ENCODE measurements at regions not wholly inside any gene's neighbourhood (a gene's known extent, or its start where the extent isn't known, plus 50 kb on each side); places are given as distances from the start of the nearest gene placed in this dataset.

DNA sequence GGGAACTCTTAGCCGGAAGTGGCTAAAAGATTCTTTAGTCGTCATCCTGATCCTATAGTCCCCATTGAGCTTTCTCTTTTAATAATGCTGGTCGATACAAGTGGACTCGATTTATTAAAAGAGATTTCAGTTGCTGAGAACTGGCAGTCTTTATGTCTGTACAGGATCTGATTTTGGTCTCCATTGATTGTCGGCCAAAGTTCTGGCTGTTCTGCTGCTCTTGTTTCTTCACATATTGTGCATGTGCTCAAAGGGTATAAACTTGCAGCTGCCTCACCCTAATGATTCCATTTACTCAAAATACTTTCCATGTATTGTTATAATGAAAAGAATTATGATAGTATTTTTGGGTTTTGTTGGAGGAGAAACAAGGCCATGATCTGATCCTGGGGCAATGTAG is 100.7 kb upstream of the CTTNBP2 start:
- DNase-seq (ENCODE audit: low read depth), result no peak

- no peak for DNase-seq (ENCODE audit: low read depth)
These were observed 101.7 kb upstream of the CTTNBP2 start for GRCh38 chr7:117974891-117975290.

- peak; percentile 21 for DNase-seq (ENCODE audit: low read depth)
These were observed 102.2 kb upstream of the CTTNBP2 start for GRCh38 chr7:117975476-117975875.

DNA sequence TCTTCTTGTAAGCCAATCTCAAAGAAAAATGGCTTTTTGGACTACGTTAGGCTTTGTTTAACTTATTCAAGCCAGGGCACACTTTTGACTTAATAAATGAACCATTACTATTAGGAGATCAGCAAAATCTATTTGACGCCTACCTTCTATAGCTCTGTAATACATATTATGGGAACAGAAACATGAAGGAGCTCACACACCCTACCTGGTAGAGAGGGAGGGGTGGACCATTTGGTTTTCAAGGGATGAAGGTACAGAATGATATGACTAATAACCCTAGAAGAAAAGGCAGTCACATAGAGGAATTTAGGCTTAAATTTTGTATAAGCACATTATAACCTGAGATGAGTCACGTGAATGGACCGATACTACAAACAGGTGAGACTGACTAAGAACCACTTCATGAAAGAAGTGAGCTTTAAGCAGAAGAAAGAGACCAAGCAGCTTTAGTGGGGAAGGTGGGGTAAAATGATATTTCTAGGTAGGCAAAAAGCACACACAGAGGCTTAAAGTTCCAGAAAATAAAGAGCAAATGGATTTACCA is 106.8 kb upstream of the CTTNBP2 start:
- no peak for DNase-seq (ENCODE audit: low read depth)

GRCh38 chr7:117982071-117983055 is 109.1 kb upstream of the CTTNBP2 start:
- peak; percentile 32 for DNase-seq (ENCODE audit: low read depth)

GRCh38 chr7:117986645-117987269 is 113.5 kb upstream of the CTTNBP2 start:
- DNase-seq (ENCODE audit: low read depth), result peak; percentile 7

DNA sequence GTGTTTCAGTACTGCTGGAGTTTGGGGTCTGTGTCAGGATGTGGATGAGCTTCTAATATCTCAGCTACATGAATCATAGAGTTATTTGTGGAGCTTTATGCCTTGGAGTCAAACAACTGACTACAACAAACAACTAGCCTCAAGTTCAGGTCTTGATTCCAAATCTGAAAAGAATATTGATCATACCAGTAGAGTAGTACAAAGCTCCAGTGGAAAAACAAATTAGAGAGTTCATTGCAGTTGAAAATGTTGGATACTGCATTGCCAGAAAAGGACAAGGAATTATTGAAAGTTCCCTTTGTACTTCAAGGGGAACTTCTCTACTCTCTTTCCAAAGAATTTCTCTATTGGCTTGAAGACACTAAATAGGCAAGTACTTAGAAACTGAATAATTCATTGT is 117.6 kb upstream of the CTTNBP2 start:
- no peak for DNase-seq (ENCODE audit: low read depth)

- no peak for DNase-seq (ENCODE audit: low read depth)
These were observed 119.6 kb upstream of the CTTNBP2 start for GRCh38 chr7:117992635-117993376.

DNA sequence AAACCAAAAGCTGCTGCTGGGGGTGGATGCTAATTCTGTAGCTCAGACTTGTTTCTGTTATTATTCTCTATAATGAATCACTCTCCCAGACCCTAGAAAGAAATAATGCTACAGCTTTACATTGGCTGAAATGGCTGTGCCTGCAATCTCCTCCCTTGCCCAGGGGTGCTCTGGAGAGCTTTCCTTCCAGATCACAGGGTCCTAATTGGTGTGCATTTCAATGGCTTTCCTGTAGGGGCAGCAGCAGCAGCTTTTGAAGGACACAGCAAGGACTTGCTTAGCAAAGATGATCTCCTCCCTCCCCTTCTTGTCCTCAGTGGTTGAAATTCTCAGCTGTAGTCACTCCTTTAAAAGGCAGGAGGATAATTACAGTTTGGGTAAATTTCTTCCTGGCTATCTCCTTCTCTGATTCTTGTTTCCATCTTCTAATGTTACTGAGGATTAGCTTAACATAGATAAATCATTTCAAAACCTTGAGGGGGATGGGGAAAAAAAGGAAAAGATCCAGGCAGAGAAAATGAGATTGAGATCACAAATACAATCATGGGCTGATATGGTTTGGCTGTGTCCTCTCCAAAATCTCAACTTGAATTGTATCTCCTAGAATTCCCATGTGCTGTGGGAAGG is 120.2 kb upstream of the CTTNBP2 start:
- peak; percentile 69 for DNase-seq (ENCODE audit: low read depth)

GRCh38 chr7:117995850-117996650 is 122.8 kb upstream of the CTTNBP2 start:
- DNase-seq (ENCODE audit: low read depth), result peak; percentile 81

- DNase-seq (ENCODE audit: low read depth), result peak; percentile 79
These were observed 124.9 kb upstream of the CTTNBP2 start for GRCh38 chr7:117997862-117998825.

DNA sequence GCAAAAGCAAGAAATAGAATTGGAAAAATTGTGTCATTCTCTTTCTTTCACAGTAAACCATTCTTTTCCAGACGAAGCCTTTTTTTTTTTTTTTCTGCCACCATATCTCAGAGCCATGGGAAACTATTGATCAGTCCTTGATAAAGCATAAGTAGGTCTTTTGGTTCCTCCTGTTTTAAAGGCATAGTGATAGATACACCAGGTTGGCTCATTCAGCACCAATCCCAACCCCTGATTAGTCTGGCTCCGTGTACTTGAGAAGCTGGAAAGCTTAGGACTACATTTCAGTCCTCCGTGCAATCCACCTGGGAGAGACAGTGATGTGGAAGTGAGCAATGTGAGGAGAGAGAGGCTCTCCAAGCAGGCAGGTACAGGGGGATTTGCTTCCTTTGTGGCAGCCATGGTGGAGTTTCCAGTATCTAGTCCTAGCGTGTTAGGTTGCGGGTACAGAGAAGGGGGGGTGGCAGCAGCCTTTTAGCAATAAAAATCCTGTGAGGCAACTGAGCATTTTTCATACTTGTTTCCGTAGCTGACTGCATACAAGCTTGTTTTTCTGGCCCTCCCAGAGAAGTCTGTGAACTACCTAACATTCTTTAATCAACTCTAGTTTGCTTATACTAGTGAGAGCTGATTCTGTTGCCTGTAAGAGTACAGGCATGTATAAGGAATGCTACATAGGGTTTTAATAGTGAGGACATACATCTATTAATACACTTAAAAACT is 127.4 kb upstream of the CTTNBP2 start:
- no peak for DNase-seq (ENCODE audit: low read depth)

DNA sequence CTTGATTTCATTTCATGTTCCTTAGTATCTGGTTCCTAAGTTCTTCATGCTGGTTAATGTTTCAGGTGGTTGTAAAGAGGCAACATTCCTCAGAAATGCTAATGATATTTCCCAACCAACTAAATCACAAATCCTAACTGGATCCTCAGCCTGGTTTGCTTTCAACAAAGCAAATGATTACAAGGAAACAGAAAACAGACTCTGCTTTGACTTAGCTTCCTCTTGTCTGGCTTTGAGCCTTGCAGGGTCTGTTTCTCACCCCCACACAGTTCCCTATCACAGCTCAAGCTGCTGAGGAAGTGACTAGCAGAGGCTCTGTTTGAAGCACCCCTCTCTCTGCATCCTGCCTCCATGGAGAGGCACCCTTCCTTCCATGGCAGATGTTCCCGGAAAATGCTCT is 130.2 kb upstream of the CTTNBP2 start:
- DNase-seq (ENCODE audit: low read depth), result no peak

GRCh38 chr7:118005026-118005425 is 131.8 kb upstream of the CTTNBP2 start:
- no peak for DNase-seq (ENCODE audit: low read depth)

- peak; percentile 11 for DNase-seq (ENCODE audit: low read depth)
These were observed 133.7 kb upstream of the CTTNBP2 start for GRCh38 chr7:118006979-118007378.

DNA sequence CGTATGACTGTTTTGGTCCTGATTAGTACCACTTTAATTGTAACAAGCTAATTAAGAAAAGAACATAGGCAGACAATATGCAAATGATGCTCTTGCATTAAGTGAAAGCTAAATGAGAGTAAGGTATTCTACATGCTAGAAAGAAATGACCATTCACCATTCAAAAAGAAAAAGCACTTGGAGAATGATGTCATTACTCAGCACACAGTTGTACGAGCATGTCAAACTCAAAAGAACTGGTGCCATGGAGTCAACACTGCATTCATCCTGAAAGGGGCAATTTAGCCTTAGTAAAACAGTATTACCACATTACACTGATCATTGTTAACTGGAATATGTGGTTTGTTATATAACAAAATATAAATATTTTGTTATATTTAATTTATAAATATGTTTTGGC is 136.2 kb upstream of the CTTNBP2 start:
- DNase-seq (ENCODE audit: low read depth), result no peak

DNA sequence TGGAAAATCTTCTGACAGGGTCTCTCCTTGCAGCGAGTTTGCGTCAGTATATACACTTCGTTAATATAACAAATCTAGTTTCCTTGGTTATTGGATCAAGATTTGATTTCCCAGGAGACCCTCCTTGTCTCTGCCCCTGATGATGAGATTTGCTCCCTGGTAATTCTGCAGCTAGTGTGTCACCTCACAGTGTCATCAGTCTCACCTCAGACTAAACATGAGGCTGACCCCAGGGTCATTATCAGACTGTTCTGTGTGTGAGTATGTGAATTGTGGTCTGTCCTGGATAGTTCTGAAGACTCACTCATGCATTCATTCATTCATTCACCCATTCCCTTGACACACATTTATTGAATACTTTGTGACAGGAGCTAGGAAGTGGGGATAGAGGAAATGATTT is 138.4 kb upstream of the CTTNBP2 start:
- no peak for DNase-seq (ENCODE audit: low read depth)

- DNase-seq (ENCODE audit: low read depth), result no peak
These were observed 140.2 kb upstream of the CTTNBP2 start for GRCh38 chr7:118013252-118014010.
